Vagina (tissue), 2 donors: ENCODE measurements at regions not wholly inside any gene's neighbourhood (a gene's known extent, or its start where the extent isn't known, plus 50 kb on each side); places are given as distances from the start of the nearest gene placed in this dataset.

Experiments used
- DNase-seq, 2 donors: peaks; one replicate each; pipeline ENCODE4 v3.0.0-alpha.2; 2017; ENCODE audit errors: extremely low spot score in 2 of 2
- H3K27ac ChIP-seq: fragments of 200-600 bp; sonication (generic); one replicate; pipeline ENCODE4 v1.5.1; 2019
- H3K27me3 ChIP-seq: fragments of 200-600 bp; sonication (generic); one replicate; pipeline ENCODE4 v1.5.1; 2019
- H3K36me3 ChIP-seq, 2 donors: fragments of 200-600 bp; sonication (generic); one replicate each; pipeline ENCODE4 v1.5.1; 2017 to 2019
- H3K4me1 ChIP-seq: fragments of 200-600 bp; sonication (generic); one replicate; pipeline ENCODE4 v1.5.1; 2019
- H3K4me3 ChIP-seq, 2 donors: fragments of 200-600 bp; sonication (generic); 1 replicate in 1 of 2; 2 replicates in 1 of 2; pipeline ENCODE4 v1.5.1; 2016 to 2019
- H3K9me3 ChIP-seq: fragments of 200-600 bp; sonication (generic); one replicate; pipeline ENCODE4 v1.5.1; 2019
- CTCF ChIP-seq, 3 experiments: fragments of 450-650 bp in 2 of 3; fragments of 200-600 bp in 1 of 3; sonication (generic) in 1 of 3; IDR thresholded peaks; one replicate each; pipeline ENCODE4 v1.5.1; 2017 to 2019; ENCODE audit warnings: antibody characterized with exemption in 3 of 3, mild to moderate bottlenecking in 2 of 3, moderate library complexity in 2 of 3
- POLR2A ChIP-seq, 2 donors: fragments of 450-650 bp; IDR thresholded peaks; one replicate each; pipeline ENCODE4 v1.6.1; 2017; ENCODE audit warnings: antibody characterized with exemption in 2 of 2, mild to moderate bottlenecking in 2 of 2, moderate library complexity in 2 of 2
- POLR2AphosphoS5 ChIP-seq, 2 donors: sonication (generic); formaldehyde crosslinking; IDR thresholded peaks; one replicate each; pipeline ENCODE4 v1.9.0; 2017; ENCODE audit warnings: antibody characterized with exemption in 2 of 2, mild to moderate bottlenecking in 2 of 2, low read depth in 1 of 2; ENCODE audit not compliant: insufficient read depth in 1 of 2
- intact Hi-C: fragments of 100-400 bp; cut with DNase I; formaldehyde crosslinking; loops from one replicate; pipeline ENCODE4 v1.15.1; 2023

- Histone ChIP-seq H3K9me3 (no peaks in the 10 kb centered on the region), H3K27ac (no peak overlapping the region), H3K36me3 (no peaks in the 10 kb centered on the region), H3K4me3 (no peak overlapping the region), H3K27me3 (no peaks in the 10 kb centered on the region), H3K4me1 (no peaks in the 10 kb centered on the region)
- TF ChIP-seq POLR2A (IDR thresholded peaks at IDR 0.05) (no peak), POLR2AphosphoS5 (IDR thresholded peaks at IDR 0.05; ENCODE audit: insufficient read depth in 1 of 2, low read depth in 1 of 2) (no peak), CTCF (IDR thresholded peaks at IDR 0.05) (no peak)
- intact Hi-C loops = no loop called here
- no peak for DNase-seq
These were observed 97.9 kb upstream of the ATP8B1 start for GRCh38 chr18:57900906-57901435.

GRCh38 chr18:57898506-57899124 lies 95.5 kb upstream of the ATP8B1 start:
- H3K36me3 ChIP-seq = no peaks in the 10 kb centered on the region
- DNase-seq = peak in 1 of 2 donors; percentile 47
- intact Hi-C loops = no loop called here
- TF ChIP-seq POLR2AphosphoS5 (IDR thresholded peaks at IDR 0.05; ENCODE audit: insufficient read depth in 1 of 2, low read depth in 1 of 2) = no peak
- TF ChIP-seq POLR2A (IDR thresholded peaks at IDR 0.05) = no peak
- TF ChIP-seq CTCF (IDR thresholded peaks at IDR 0.05) = no peak
- H3K27ac ChIP-seq = no peak overlapping the region
- no peak overlapping the region for H3K4me3 ChIP-seq
- H3K27me3 ChIP-seq = no peaks in the 10 kb centered on the region
- no peaks in the 10 kb centered on the region for H3K9me3 ChIP-seq
- no peaks in the 10 kb centered on the region for H3K4me1 ChIP-seq

GRCh38 chr18:57895182-57895581 lies 92.1 kb upstream of the ATP8B1 start:
- no peak overlapping the region for H3K27ac ChIP-seq
- no peak for DNase-seq
- intact Hi-C loops = no loop called here
- no peaks in the 10 kb centered on the region for H3K4me1 ChIP-seq
- H3K4me3 ChIP-seq = no peak overlapping the region
- TF ChIP-seq POLR2AphosphoS5 (IDR thresholded peaks at IDR 0.05; ENCODE audit: insufficient read depth in 1 of 2, low read depth in 1 of 2) (no peak), POLR2A (IDR thresholded peaks at IDR 0.05) (no peak), CTCF (IDR thresholded peaks at IDR 0.05) (no peak)
- no peaks in the 10 kb centered on the region for H3K9me3 ChIP-seq
- H3K36me3 ChIP-seq = no peaks in the 10 kb centered on the region
- H3K27me3 ChIP-seq = no peaks in the 10 kb centered on the region

GRCh38 chr18:57891707-57892391 lies 88.7 kb upstream of the ATP8B1 start:
- Histone ChIP-seq H3K9me3 (no peaks in the 10 kb centered on the region), H3K27ac (no peak overlapping the region), H3K4me3 (no peak overlapping the region), H3K27me3 (no peaks in the 10 kb centered on the region), H3K4me1 (no peaks in the 10 kb centered on the region), H3K36me3 (no peaks in the 10 kb centered on the region)
- TF ChIP-seq POLR2A (IDR thresholded peaks at IDR 0.05) = no peak
- no peak for TF ChIP-seq POLR2AphosphoS5 (IDR thresholded peaks at IDR 0.05; ENCODE audit: insufficient read depth in 1 of 2, low read depth in 1 of 2)
- TF ChIP-seq CTCF (IDR thresholded peaks at IDR 0.05) = no peak
- no peak for DNase-seq
- intact Hi-C loops = no loop called here

- intact Hi-C loops = no loop called here
- no peaks in the 10 kb centered on the region for H3K27me3 ChIP-seq
- no peak overlapping the region for H3K4me3 ChIP-seq
- DNase-seq = peak in 1 of 2 donors; percentile 5
- H3K27ac ChIP-seq = no peak overlapping the region
- no peak for TF ChIP-seq POLR2AphosphoS5 (IDR thresholded peaks at IDR 0.05; ENCODE audit: insufficient read depth in 1 of 2, low read depth in 1 of 2)
- TF ChIP-seq CTCF (IDR thresholded peaks at IDR 0.05) = no peak
- no peak for TF ChIP-seq POLR2A (IDR thresholded peaks at IDR 0.05)
- H3K36me3 ChIP-seq = no peaks in the 10 kb centered on the region
- no peaks in the 10 kb centered on the region for H3K9me3 ChIP-seq
- H3K4me1 ChIP-seq = no peaks in the 10 kb centered on the region
These were observed 87.2 kb upstream of the ATP8B1 start for GRCh38 chr18:57890266-57890665.
